ENCODE measurements at regions not wholly inside any gene's neighbourhood (a gene's known extent, or its start where the extent isn't known, plus 50 kb on each side); places are given as distances from the start of the nearest gene placed in this dataset.

GRCh38 chr7:52928591-52928990 lies 106.8 kb upstream of the POM121L12 start:
- TF ChIP-seq POLR2A (IDR thresholded peaks at IDR 0.05) (no peak), CTCF (IDR thresholded peaks at IDR 0.05) (no peak), POLR2AphosphoS5 (IDR thresholded peaks at IDR 0.05) (no peak)
